WERI-Rb-1 (cell line): ENCODE measurements at regions not wholly inside any gene's neighbourhood (a gene's known extent, or its start where the extent isn't known, plus 50 kb on each side); places are given as distances from the start of the nearest gene placed in this dataset.

Experiments
- DNase-seq: peaks from one replicate; pipeline ENCODE4 v3.0.0-alpha.2; 2020
- H3K27ac ChIP-seq: fragments of 250-450 bp; sonication (Bioruptor Pico); 2 replicates; pipeline ENCODE4 v1.5.1; 2020; ENCODE audit warnings: mild to moderate bottlenecking, moderate library complexity
- H3K27me3 ChIP-seq: fragments of 250-450 bp; sonication (Bioruptor Pico); 2 replicates; pipeline ENCODE4 v1.5.1; 2021; ENCODE audit warnings: mild to moderate bottlenecking, low read depth, moderate library complexity; ENCODE audit not compliant: insufficient read depth, severe bottlenecking
- H3K36me3 ChIP-seq: fragments of 250-450 bp; sonication (Bioruptor Pico); 2 replicates; pipeline ENCODE4 v1.5.1; 2020; ENCODE audit warnings: mild to moderate bottlenecking, moderate library complexity
- H3K4me3 ChIP-seq: 2 replicates; pipeline ENCODE4 v1.5.1; 2011; ENCODE audit warnings: low read depth, mild to moderate bottlenecking, control low read depth, low read length
- H3K9me3 ChIP-seq: fragments of 250-450 bp; sonication (Bioruptor Pico); 2 replicates; pipeline ENCODE4 v1.5.1; 2021; ENCODE audit warnings: mild to moderate bottlenecking, moderate library complexity; ENCODE audit not compliant: severe bottlenecking
- CTCF ChIP-seq: IDR thresholded peaks from 2 replicates; pipeline ENCODE4 v1.5.1; 2011; ENCODE audit warnings: low read depth, mild to moderate bottlenecking, control low read depth, inconsistent platforms, low read length

GRCh38 chr16:47858333-47858982, 297.3 kb downstream of the ABCC12 start:
- no peaks in the 10 kb centered on the region for H3K9me3 ChIP-seq
- no peak for DNase-seq
- no peaks in the 10 kb centered on the region for H3K27me3 ChIP-seq
- TF ChIP-seq CTCF, result no peak
- no peaks in the 10 kb centered on the region for H3K36me3 ChIP-seq
- H3K27ac ChIP-seq, result no peak overlapping the region
- H3K4me3 ChIP-seq, result no peak overlapping the region

- H3K27ac ChIP-seq, result no peak overlapping the region
- no peaks in the 10 kb centered on the region for H3K27me3 ChIP-seq
- DNase-seq, result no peak
- TF ChIP-seq CTCF, result no peak
- H3K36me3 ChIP-seq, result no peaks in the 10 kb centered on the region
- no peaks in the 10 kb centered on the region for H3K9me3 ChIP-seq
- no peak overlapping the region for H3K4me3 ChIP-seq
Observed at GRCh38 chr16:47855431-47855830, 300.4 kb downstream of the ABCC12 start.

- Histone ChIP-seq H3K4me3 (no peak overlapping the region), H3K27me3 (no peaks in the 10 kb centered on the region), H3K27ac (no peak overlapping the region), H3K9me3 (no peaks in the 10 kb centered on the region), H3K36me3 (no peaks in the 10 kb centered on the region)
- DNase-seq, result no peak
- TF ChIP-seq CTCF, result no peak
Observed at GRCh38 chr16:47854737-47855136, 301.1 kb downstream of the ABCC12 start.

GRCh38 chr16:47852991-47853390, 302.8 kb downstream of the ABCC12 start:
- H3K4me3 ChIP-seq, result no peak overlapping the region
- H3K9me3 ChIP-seq, result no peaks in the 10 kb centered on the region
- DNase-seq, result no peak
- H3K27me3 ChIP-seq, result no peaks in the 10 kb centered on the region
- no peak for TF ChIP-seq CTCF
- no peaks in the 10 kb centered on the region for H3K36me3 ChIP-seq
- no peak overlapping the region for H3K27ac ChIP-seq

GRCh38 chr16:47851146-47851545, 304.6 kb downstream of the ABCC12 start:
- no peaks in the 10 kb centered on the region for H3K36me3 ChIP-seq
- DNase-seq, result no peak

More at GRCh38 chr16:47851146-47851545, 304.6 kb downstream of the ABCC12 start:
- TF ChIP-seq CTCF, result no peak
- Histone ChIP-seq H3K4me3 (no peak overlapping the region), H3K9me3 (no peaks in the 10 kb centered on the region), H3K27me3 (no peaks in the 10 kb centered on the region), H3K27ac (no peak overlapping the region)
